GM18858 (cell line): ENCODE measurements at regions not wholly inside any gene's neighbourhood (a gene's known extent, or its start where the extent isn't known, plus 50 kb on each side); places are given as distances from the start of the nearest gene placed in this dataset.
A peak's percentile ranks its signal among the peaks of the same experiment; 100 is the strongest.
"Not testable (repeated sequence)": the region's sequence is repeated elsewhere in the genome, so short reads cannot be mapped to it uniquely, and the experiment has no call there.

Experiments used
- ATAC-seq: cut with Tn5 transposase; IDR thresholded peaks from one replicate; pipeline ENCODE4 v1.9.1; 2021; ENCODE audit not compliant: unreplicated experiment

DNA sequence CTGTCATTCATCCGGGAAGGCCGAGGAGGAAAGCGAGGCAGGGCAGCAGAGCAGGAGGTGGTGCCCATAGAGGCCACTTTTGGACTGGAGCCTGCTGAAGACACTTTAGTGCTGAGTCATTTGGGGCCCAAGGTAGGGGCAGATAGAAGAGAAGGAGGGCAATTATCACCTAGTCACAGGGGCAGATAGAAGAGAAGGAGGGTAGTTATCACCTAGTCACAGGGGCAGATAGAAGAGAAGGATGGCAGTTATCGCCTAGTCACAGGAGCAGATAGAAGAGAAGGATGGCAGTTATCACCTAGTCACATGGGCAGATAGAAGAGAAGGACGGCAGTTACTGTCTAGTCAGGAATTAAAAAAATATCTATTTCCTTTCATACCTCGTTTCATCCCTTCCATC, 1372.6 kb downstream of the FOXD4L5 start:
- not testable (repeated sequence) for ATAC-seq

DNA sequence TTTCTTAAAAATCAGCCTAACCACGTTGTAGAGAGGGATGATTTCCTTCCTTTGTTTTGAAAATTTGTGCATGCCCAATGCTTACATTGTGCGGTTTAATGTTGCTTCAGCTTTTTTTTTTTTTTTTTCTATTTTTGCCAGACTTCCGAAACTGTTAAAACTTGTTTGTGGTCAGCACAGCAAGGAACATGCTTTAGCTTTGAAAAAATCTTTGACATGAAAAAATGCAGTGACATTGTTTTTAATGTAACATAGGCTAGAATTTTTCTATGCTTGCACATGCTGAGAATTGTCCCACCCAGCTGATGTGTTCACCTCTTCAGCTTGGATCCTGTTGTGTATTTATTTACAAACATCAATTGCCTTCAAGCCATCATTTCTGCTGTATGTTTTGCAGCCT, 1375.9 kb downstream of the FOXD4L5 start:
- not testable (repeated sequence) for ATAC-seq

DNA sequence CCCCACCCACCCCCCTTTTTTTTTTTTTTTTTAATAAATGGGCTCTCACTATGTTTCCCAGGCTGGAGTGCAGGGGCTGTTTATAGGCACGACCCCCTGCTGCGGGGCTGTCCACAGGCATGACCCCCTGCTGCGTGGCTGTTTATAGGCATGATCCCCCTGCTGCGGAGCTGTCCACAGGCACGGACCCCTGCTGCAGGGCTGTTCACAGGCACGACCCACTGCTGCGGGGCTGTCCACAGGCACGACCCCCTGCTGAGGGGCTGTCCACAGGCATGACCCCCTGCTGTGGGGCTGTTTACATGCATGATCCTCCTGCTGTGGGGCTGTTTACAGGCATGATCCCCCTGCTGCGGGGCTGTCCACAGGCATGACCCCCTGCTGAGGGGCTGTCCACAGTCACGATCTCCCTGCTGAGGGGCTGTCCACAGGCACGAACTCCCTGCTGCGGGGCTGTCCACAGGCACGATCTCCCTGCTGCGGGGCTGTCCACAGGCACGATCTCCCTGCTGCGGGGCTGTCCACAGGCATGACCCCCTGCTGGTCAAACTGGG, 1385.3 kb downstream of the FOXD4L5 start:
- not testable (repeated sequence) for ATAC-seq

DNA sequence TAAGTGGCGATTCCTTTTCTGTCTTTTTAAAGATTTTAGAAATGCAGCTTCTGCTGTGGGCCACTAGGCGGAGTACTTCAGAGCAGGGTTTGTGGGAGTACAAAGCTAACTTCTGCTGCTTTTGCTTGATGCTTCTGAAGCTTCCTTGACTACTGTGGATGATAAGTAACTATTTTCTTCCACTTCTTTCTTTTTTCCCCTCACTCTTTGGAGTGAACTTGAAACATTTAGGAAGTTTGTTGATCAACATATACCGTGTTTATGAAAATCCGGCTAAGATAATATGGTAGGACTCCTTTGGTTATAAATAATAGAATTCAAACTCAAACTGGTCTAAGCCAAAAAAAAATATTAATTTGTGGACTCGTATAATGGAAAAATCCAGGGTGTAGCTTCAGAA, 1403.6 kb downstream of the FOXD4L5 start:
- not testable (repeated sequence) for ATAC-seq

DNA sequence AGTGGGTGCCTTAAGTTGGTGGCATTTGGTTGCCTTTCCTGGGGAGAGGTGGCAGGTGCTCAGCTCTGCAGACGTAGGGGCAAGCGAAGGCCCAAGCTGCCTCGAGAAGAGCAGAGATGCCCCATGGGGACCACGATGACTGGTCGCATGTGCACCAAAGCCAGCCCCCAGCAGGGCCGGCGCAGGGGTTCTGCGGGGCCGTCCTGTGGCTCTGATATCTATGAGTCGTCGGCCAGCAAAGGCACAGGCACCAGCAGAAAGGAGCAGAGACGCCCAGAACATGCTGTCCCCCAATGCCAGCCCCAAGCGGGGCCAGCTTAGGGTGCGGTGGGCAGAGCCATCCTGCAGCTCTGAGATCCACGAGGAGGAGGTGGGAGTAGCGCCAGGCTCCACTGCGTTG, 1408.6 kb downstream of the FOXD4L5 start:
- ATAC-seq, result not testable (repeated sequence)

DNA sequence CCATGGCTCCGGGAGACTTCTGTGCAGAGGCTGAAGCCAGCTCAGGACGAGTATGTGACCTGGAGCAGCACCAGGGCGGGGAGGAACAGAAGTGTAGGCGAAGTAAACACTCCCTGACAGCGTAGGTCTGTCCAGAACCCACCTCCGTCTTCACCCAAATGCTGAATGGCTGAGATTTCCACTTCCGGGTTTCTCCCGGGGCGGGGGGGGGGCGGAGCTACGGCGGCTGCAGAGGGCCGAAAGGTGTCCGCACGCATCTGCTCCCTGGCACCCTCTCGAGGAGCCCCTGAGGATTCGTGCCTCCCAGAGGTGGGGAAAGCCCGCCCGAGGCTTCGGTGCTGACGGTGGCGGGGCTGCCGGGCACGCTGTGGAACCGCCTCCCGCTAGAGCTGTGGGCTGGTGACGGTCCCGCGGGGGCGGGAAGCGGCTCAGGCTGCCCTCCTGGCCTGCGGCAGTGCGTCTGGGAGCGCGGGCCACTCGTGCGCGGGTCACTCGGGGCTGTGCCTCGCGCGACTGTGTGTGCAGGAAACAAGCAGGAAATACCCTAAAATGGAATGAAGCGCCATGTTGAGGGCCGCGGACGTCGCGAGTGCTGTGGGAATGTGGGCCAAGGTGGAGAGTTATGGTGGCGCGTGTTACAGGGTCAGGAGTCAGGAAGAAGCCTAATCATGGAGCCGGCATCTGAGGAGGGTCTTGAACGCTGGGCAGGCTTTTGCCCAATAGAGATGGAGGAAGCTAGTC, 1425.4 kb downstream of the FOXD4L5 start:
- ATAC-seq, result no peak

DNA sequence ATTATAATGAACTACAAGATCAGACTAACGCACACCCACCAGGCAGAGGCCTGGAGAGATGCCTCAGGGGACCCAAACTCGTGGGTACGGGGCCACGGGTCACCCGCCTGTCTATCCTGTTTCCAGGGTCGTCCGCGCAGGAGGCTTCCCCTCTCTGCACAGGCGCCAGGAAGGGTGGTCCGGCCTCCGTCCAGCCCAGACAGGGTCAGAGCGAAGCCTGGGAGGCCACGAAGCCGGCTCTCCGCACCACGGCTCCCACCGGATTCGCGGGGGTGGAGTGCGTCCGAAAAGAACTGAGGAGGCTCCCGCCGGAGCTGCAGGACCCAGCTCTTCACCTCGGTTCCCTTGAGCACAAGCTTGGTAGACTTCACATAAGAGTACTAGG, 1425.9 kb downstream of the FOXD4L5 start:
- ATAC-seq, result not testable (repeated sequence)

DNA sequence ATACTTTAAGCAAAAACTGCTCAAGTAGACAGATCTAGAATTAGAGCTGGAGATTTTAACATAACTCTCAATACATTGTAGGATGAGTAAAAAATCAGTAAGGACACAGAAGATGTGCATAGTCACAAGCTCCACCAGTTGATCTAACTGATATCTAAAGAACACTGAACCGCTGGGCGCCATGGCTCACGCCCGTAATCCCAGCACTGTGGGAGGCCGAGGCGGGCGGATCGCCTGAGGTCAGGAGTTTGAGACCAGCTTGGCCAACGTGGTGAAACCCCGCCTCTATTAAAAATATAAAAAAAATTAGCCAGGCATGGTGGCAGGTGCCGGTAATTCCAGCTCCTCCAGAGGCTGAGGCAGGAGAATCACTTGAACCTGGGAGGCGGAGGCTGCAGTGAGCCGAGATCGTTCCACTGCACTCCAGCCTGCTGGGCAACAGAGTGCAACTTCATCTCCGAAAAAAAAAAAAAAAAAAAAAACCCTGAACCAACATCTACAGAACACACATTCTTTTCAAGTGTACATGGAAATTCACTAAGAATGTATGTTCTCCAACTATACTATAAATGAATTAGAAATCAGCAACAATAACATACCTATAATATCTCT, 1431.8 kb downstream of the FOXD4L5 start:
- not testable (repeated sequence) for ATAC-seq

DNA sequence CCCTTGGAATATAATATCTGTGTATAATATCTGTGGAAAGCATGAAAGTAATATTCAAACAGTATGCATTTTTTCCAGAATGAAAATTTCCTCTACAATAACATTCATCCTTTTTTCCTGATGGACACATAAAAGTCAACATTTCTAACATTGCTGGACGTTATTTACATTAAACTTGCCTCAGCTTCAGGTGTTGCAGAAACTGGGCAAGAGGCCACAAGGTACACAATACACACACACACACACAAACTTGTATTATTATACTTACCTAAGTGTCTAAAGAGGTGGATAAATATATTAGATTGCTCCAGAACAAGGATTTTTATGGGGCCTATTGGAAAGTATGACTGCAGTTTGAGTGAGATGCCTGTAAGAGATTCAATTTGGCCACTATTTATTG, 1460.2 kb downstream of the FOXD4L5 start:
- ATAC-seq, result not testable (repeated sequence)

DNA sequence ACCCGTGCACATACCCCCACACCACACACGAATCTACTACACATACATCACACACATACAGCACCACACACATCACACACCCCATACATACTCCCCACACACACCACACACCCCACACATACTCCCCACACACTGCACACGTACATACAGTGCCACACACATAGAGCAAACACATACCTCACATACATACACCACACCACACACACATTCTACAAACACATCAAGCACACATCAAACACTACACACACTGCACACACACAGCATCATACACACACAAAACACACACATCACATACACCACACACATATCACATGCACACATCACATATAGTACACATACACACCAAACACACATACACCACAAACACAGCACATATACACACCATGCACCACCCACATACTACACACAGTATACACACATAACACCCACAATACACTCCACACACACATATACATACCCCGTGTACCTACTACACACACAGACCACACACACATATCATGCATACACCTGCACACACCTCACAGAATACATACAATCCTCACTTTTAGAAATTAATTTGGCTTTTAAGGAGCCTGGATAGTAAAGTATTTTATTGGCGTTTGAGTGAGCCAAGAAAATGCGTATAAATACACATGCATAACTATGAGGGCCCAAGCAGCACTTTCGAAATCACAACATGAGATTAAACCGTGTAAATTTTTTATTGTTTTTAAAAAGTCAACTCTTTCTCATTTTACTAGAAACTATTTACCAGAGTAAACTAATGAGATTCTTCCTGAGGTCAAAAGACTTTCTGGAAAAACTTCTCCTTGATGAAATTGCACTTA, 1461.4 kb downstream of the FOXD4L5 start:
- not testable (repeated sequence) for ATAC-seq

DNA sequence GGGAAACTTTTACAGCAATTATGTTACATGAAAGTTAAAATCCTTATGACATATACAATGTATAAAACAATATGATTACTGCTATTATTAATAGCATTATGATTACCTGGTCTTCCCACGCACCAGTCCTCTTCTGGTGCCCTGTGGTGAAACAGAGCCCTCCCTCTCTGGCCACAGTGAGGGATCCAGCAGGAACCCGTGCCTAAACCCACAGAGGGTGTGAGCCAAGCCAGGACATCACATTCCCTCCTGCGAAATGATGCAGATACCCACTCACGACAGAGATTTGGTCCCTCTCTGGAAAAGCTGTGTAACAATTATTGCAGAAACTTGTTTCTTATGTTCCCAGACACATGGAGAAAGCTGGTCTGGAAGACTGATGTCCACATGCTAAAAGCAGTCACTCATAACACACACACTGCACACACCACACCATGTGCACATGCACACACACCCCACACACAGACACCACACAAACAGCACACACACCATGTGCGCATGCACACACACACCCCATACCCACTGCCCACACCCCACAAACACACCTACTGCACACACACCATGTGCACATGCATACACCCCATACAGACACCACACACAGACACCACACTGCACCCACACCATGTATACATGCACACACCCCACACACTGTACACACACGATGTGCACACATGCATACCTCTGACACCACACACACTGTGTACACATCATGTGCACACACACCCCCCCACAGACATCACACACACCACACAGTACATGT, 1462.2 kb downstream of the FOXD4L5 start:
- not testable (repeated sequence) for ATAC-seq

DNA sequence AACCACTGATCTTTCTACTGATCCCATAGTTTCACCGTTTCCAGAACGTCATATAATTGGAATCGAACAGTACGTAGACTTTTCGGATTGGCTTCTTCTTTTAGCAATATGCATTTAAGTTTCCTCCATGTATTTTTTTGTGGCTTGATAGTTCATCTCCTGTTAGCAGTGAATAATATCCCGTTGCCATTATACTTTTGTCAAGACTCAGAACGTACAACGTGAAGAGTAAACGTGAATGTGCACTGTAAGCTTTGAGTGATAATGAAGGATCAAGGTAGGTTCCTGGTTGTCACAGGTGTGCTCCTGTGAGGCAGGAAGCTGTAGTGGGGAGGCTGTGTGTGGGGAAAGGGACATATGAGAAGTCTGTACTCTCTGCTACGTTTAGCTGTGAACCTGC, 1463.7 kb downstream of the FOXD4L5 start:
- not testable (repeated sequence) for ATAC-seq

DNA sequence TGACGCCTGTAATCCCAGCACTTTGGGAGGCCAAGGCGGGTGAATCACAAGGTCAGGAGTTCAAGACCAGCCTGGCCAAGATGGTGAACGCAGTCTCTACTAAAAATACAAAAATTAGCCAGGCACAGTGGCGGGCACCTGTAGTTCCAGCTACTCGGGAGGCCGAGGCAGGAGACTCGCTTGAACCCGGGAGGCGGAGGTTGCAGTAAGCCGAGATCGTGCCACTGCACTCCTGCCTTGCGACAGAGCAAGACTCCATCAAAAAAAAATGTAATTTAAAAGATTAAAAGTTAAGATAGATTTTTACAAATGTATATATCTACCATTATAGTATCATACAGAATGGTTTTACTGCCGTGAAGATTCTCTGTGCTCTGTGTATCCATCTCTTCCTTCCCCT, 1464.1 kb downstream of the FOXD4L5 start:
- not testable (repeated sequence) for ATAC-seq

DNA sequence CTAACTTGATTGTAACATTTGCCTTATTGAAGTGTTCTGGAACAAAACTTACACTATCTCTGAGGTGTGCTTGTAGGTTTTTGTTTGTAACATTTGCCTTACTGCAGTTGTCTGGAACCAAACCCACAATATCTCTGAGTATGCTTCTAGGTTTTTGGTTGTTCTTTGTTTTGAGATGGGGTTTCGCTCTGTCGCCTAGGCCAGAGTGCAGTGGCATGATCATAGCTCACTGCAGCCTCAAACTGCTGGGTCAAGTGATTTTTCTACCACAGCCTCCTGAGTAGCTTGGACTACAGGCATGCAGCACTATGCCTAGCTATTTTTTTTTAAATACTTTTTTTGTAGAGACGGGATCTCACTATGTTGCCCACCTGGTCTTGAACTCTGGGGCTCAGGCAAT, 1464.6 kb downstream of the FOXD4L5 start:
- ATAC-seq, result not testable (repeated sequence)

DNA sequence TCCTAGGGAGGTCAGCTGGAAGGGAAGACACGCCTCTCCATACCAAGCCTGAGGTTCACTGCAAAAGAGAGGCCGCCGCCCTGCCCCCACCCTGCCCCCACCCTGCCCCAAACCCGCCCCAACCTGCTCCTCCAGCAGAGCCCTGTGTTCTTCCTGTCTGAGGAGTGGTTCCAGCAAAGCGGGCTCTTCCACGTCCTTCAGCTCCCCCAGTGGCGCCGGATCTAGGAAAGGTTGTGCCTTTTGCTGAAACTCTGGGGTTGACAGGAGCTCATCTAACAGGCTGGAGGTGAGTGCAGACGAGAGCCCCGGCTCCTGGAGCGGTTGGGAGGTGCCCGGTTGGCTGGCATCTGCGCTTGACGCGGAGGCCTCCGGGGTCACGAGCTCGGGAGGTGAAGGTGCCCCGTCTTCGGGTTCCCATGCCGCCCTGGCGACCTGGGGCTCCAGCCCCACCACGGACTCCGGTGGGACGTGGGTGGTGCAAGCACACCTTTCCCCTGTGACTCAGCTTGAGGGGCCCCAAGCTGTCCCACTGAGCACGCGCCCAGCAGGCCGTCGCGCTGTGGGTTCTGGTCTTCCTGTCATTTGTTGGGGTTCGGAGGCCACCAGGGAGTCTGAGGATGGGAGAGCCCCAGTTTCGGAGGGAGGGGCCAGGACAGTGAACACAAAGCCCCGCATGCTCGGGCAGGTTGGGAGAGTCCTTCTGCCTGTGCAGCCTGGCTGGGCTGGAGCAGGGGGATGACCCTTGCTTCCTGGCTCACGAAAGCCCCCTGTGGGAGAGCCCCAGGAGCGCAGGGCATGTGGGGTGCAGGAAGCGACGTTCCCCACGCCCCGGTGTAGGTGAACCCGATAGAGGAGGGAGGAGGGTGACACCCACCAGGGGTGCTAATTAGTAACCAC, 1467.1 kb downstream of the FOXD4L5 start:
- peak; percentile 36 for ATAC-seq

DNA sequence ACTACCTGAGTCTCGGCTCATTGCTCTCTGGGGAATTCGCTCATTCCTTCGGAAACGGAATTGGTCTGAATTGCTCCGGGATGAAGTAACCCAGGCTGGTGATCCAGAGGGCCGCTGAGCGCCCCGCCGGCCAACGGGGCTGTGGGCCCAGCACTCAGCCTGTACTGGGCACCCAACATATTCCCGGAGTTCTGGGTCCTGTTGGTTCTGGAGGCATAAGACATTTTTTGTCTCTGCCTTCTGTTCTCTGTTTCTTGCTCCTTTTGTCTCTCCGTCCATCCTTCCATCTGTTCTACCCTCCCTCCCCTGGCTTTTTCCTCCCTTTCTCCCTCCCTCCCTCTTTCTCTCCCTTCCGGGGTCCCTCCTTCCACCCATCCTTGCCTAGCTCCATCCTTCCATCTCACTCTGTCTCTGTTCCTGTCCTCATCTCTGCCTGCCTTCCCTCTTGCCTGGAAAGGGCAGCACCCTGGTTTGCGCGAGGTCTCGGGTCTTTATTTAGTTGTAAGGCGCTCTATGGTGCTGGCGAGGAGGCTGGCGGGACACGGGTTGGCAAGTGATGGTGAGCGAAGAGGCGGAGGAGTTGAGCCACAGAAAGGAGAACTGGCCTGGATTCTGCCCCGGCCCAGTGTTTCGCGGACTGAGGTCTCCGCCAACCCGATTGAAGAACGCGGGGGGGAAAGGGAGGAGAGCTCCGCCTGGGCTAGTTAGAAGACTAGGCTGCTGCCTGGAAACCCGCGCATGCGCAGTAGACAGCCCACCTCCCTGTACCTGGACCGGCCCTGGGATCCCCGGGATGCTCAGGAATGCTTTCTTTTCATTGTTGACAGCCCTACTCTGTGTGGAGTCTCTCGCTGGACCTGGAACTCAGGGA, 1468.0 kb downstream of the FOXD4L5 start:
- peak; percentile 60 for ATAC-seq

DNA sequence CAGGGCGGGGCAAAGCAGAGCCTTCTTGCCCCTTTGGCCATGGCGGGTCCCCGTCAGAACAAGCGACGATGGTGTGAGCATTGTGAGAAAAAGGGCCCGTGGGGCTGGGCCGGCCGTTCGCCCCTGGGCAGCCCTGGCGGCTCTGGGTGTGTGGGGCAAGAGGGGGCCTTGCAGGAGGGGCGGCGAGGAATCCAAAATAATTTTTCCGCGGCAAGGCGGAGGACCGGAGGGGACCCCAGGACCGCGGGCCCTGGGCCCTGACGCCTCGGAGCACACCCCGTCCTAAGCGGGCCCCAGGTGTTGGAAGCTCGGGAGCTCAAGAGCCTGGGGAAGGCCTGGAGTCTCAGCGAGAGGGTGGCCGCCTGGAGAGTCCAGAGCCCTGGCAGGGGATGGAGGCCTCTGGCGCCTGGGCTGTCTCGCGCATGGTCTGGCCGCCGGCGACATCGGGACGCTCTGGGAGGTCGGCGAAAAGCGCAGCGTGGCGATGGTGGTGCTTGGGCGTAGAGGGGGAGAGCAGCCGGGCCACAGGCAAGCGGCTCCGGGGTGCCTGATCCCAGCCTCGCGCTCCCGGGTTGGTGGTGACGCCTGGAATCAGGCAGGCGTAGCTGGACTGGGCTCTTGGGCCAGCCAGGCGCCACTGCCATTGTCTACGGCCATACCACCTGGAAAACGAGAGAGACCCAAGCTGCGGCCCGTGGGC, 1469.9 kb downstream of the FOXD4L5 start:
- not testable (repeated sequence) for ATAC-seq

DNA sequence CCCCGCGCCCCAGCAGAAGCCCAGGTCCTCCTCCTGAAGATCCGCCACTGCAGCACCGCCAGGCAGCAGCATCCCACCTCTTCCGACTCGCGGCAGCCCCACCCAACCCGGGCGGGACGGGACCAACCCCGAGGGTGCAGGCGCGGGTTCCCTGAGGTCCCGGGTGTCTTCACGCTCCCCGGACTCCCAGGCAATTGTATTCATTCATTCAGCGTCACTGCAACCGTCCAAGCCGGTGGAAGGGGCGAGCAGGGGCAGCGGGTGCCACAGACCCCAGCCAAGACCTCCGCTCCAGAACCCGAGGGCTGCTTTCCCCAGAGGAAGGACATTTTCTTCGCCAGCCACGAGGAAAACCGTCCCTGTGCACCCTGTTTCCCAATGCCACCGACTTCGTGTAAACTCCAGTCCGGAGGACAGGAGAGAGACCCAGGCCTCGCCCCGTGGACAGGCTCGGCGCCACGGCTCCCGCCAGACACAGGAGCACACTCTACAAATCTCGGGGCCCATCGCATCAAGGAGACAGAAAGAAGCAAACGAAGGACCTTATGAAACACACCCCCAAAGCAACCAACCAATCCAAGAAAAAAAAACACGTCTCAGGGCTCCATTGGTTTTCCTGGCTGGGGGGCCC, 1471.5 kb downstream of the FOXD4L5 start:
- ATAC-seq, result not testable (repeated sequence)
